ENCODE measurements at regions not wholly inside any gene's neighbourhood (a gene's known extent, or its start where the extent isn't known, plus 50 kb on each side); places are given as distances from the start of the nearest gene placed in this dataset.
"Not testable (repeated sequence)": the region's sequence is repeated elsewhere in the genome, so short reads cannot be mapped to it uniquely, and the experiment has no call there.

GRCh38 chr1:219325368-219325742, 151.7 kb downstream of the LYPLAL1 start:
- no peak overlapping the region for H3K4me3 ChIP-seq (ENCODE audit: low read depth, low read length)
- TF ChIP-seq CTCF (IDR thresholded peaks at IDR 0.05; ENCODE audit: low read depth, low read length, missing control alignments) = no peak
- DNase-seq (ENCODE audit: low read depth) = no peak

GRCh38 chr1:219324629-219325367, 151.1 kb downstream of the LYPLAL1 start:
- H3K4me3 ChIP-seq (ENCODE audit: low read depth, low read length) = no peak overlapping the region
- DNase-seq (ENCODE audit: low read depth) = peak; percentile 8

GRCh38 chr1:219324171-219324570, 150.5 kb downstream of the LYPLAL1 start:
- TF ChIP-seq CTCF (IDR thresholded peaks at IDR 0.05; ENCODE audit: low read depth, low read length, missing control alignments) = no peak
- no peak overlapping the region for H3K4me3 ChIP-seq (ENCODE audit: low read depth, low read length)
- no peak for DNase-seq (ENCODE audit: low read depth)

More at GRCh38 chr1:219324629-219325367, 151.1 kb downstream of the LYPLAL1 start:
- no peak for TF ChIP-seq CTCF (IDR thresholded peaks at IDR 0.05; ENCODE audit: low read depth, low read length, missing control alignments)

GRCh38 chr1:219323426-219323825, 149.7 kb downstream of the LYPLAL1 start:
- no peak for DNase-seq (ENCODE audit: low read depth)
- no peak overlapping the region for H3K4me3 ChIP-seq (ENCODE audit: low read depth, low read length)
- TF ChIP-seq CTCF (IDR thresholded peaks at IDR 0.05; ENCODE audit: low read depth, low read length, missing control alignments) = no peak

GRCh38 chr1:219322766-219323165, 149.1 kb downstream of the LYPLAL1 start:
- no peak for TF ChIP-seq CTCF (IDR thresholded peaks at IDR 0.05; ENCODE audit: low read depth, low read length, missing control alignments)
- H3K4me3 ChIP-seq (ENCODE audit: low read depth, low read length) = no peak overlapping the region
- no peak for DNase-seq (ENCODE audit: low read depth)

- not testable (repeated sequence) for DNase-seq (ENCODE audit: low read depth); H3K4me3 ChIP-seq (ENCODE audit: low read depth, low read length)
Measured at GRCh38 chr1:219320563-219320962, 146.9 kb downstream of the LYPLAL1 start.

GRCh38 chr1:219318826-219319225, 145.1 kb downstream of the LYPLAL1 start:
- no peak for TF ChIP-seq CTCF (IDR thresholded peaks at IDR 0.05; ENCODE audit: low read depth, low read length, missing control alignments)
- H3K4me3 ChIP-seq (ENCODE audit: low read depth, low read length) = no peak overlapping the region
- DNase-seq (ENCODE audit: low read depth) = no peak
